HepG2 (cell line): ENCODE measurements at regions not wholly inside any gene's neighbourhood (a gene's known extent, or its start where the extent isn't known, plus 50 kb on each side); places are given as distances from the start of the nearest gene placed in this dataset.

Experiments used
- ATAC-seq: fragments of 200-7000 bp; cut with Tn5 transposase; 3 replicates; pipeline ENCODE4 v1.9.1; 2020; ENCODE audit warnings: mild to moderate bottlenecking, moderate library complexity
- BruUV-seq: library from RNA; stranded (reverse); fragments of 400-500 nt; replicated peaks from 2 replicates; lab custom pipeline; 2021; lab: Mats Ljungman, UMichigan
- CTCF ChIA-PET: fragments of 300-600 bp; formaldehyde crosslinking; extraction: SDS; loops from one replicate; lab custom pipeline; 2021; ENCODE audit warnings: low total read pairs, inconsistent platforms, low intra/inter-chr PET ratio; lab: Yijun Ruan, JAX
- POLR2A ChIA-PET: fragments of 350-600 bp; sonication (Branson Sonifier 250); formaldehyde crosslinking; loops from one replicate; lab custom pipeline; 2020; ENCODE audit warnings: antibody characterized with exemption, inconsistent platforms; lab: Yijun Ruan, JAX
- DNase-seq: peaks from one replicate; pipeline ENCODE4 v3.0.0-alpha.2; 2015; ENCODE audit warnings: low spot score
- FAIRE-seq: peaks from 3 replicates; lab custom pipeline; 2011; peaks lifted over from hg19 to GRCh38; lab: Jason Lieb, UNC
- H2AFZ ChIP-seq: one replicate; pipeline ENCODE4 v1.6.1; 2011; ENCODE audit warnings: low read length, inconsistent platforms
- H3K27ac ChIP-seq: fragments of 300-600 bp; 3 replicates; pipeline ENCODE4 v1.8.0; 2011; ENCODE audit warnings: mixed run types, mild to moderate bottlenecking, mixed read lengths, low read length, inconsistent platforms; ENCODE audit not compliant: insufficient read depth; ENCODE audit errors: extremely low read length
- H3K27me3 ChIP-seq, 2 experiments: fragments of 200-600 bp in 1 of 2; 2 replicates in 1 of 2; 3 replicates in 1 of 2; pipeline versions ENCODE4 v1.6.0 to v1.8.0; 2011; ENCODE audit warnings: low read length in 2 of 2, mild to moderate bottlenecking in 2 of 2, moderate library complexity in 2 of 2, inconsistent platforms in 1 of 2; ENCODE audit not compliant: insufficient read depth in 2 of 2, control insufficient read depth in 1 of 2
- H3K36me3 ChIP-seq, 2 experiments: fragments of 200-600 bp in 1 of 2; replicated peaks in 1 of 2; 2 replicates in 1 of 2; 3 replicates in 1 of 2; pipeline versions ENCODE4 v1.5.1 to v1.8.0; 2011; ENCODE audit warnings: low read length in 2 of 2, inconsistent platforms in 1 of 2; ENCODE audit not compliant: insufficient read depth in 2 of 2, control insufficient read depth in 1 of 2
- H3K4me1 ChIP-seq: 2 replicates; pipeline ENCODE4 v1.5.1; 2012; ENCODE audit warnings: low read length, inconsistent platforms; ENCODE audit not compliant: insufficient read depth
- H3K4me2 ChIP-seq: 2 replicates; pipeline ENCODE4 v1.6.0; 2011; ENCODE audit warnings: low read depth, low read length, inconsistent platforms
- H3K4me3 ChIP-seq, 3 experiments: fragments of 200-600 bp in 1 of 3; sonication (generic), shearing (Covaris generic) in 1 of 3; replicated peaks in 1 of 3; 2 replicates each; pipeline ENCODE4 v1.5.1; 2011 to 2016; ENCODE audit warnings: low read length in 3 of 3, inconsistent platforms in 2 of 3, low read depth in 2 of 3, mild to moderate bottlenecking in 2 of 3, control low read depth in 1 of 3, mixed read lengths in 1 of 3; ENCODE audit not compliant: insufficient read depth in 1 of 3
- H3K79me2 ChIP-seq: one replicate; pipeline ENCODE4 v1.6.1; 2011; ENCODE audit warnings: low read length, inconsistent platforms; ENCODE audit not compliant: insufficient read depth
- H3K9ac ChIP-seq: 2 replicates; pipeline ENCODE4 v1.6.0; 2011; ENCODE audit warnings: mild to moderate bottlenecking, low read depth, low read length, inconsistent platforms; ENCODE audit not compliant: insufficient read depth
- H3K9me3 ChIP-seq: 2 replicates; pipeline ENCODE4 v1.5.1; 2012; ENCODE audit warnings: mild to moderate bottlenecking, low read length
- H4K20me1 ChIP-seq: 2 replicates; pipeline ENCODE4 v1.6.0; 2011; ENCODE audit warnings: inconsistent platforms, mild to moderate bottlenecking, low read length, moderate library complexity; ENCODE audit not compliant: insufficient read depth
- ATF4 ChIP-seq, 2 experiments: fragments of 450-650 bp in 1 of 2; sonication (generic) in 1 of 2; formaldehyde crosslinking; IDR thresholded peaks; 2 replicates each; pipeline versions ENCODE4 v1.5.0 to v1.8.0; 2020 to 2022; ENCODE audit warnings: mild to moderate bottlenecking in 1 of 2, missing genetic modification reagents in 1 of 2
- FOSL1 ChIP-seq: sonication (generic); formaldehyde crosslinking; IDR thresholded peaks from 2 replicates; pipeline ENCODE4 v1.9.0; 2021; ENCODE audit warnings: missing genetic modification reagents, borderline replicate concordance
- FOXJ3 ChIP-seq: sonication (generic); formaldehyde crosslinking; IDR thresholded peaks from 2 replicates; pipeline ENCODE4 v1.4.0; 2020; ENCODE audit warnings: missing genetic modification reagents, mild to moderate bottlenecking, borderline replicate concordance
- GMEB2 ChIP-seq: IDR thresholded peaks from 2 replicates; pipeline ENCODE4 v1.6.1; 2016; ENCODE audit warnings: missing biosample characterization, missing genetic modification reagents, low read depth
- PHF21A ChIP-seq: sonication (generic); formaldehyde crosslinking; IDR thresholded peaks from 2 replicates; pipeline ENCODE4 v1.5.0; 2020; ENCODE audit warnings: mild to moderate bottlenecking, missing genetic modification reagents
- RXRB ChIP-seq: IDR thresholded peaks from 2 replicates; pipeline ENCODE4 v1.6.1; 2016; ENCODE audit warnings: borderline replicate concordance, missing genetic modification reagents, missing compliant biosample characterization
- ZBTB8A ChIP-seq: sonication (generic); formaldehyde crosslinking; IDR thresholded peaks from 2 replicates; pipeline ENCODE4 v1.4.0; 2020; ENCODE audit warnings: mild to moderate bottlenecking, low read depth, missing genetic modification reagents, borderline replicate concordance
- ZFAT ChIP-seq: sonication (generic); formaldehyde crosslinking; conservative IDR thresholded peaks from 2 replicates; pipeline ENCODE4 v1.8.1; 2023; ENCODE audit warnings: missing genetic modification reagents, inconsistent platforms
- ZFP36L2 ChIP-seq: sonication (generic); formaldehyde crosslinking; IDR thresholded peaks from 2 replicates; pipeline ENCODE4 v1.4.0; 2020; ENCODE audit warnings: missing genetic modification reagents
- ZNF101 ChIP-seq: sonication (generic); formaldehyde crosslinking; IDR thresholded peaks from 2 replicates; pipeline ENCODE4 v1.4.0; 2020; ENCODE audit warnings: mild to moderate bottlenecking, low read depth, missing genetic modification reagents, borderline replicate concordance
- ZNF292 ChIP-seq: sonication (generic); formaldehyde crosslinking; IDR thresholded peaks from 2 replicates; pipeline ENCODE4 v1.8.1; 2022; ENCODE audit warnings: mild to moderate bottlenecking, low read depth, missing genetic modification reagents, borderline replicate concordance
- ZNF616 ChIP-seq: sonication (generic); formaldehyde crosslinking; IDR thresholded peaks from 2 replicates; pipeline ENCODE4 v1.5.0; 2020; ENCODE audit warnings: low read depth, mild to moderate bottlenecking, missing genetic modification reagents
- ZNF672 ChIP-seq: sonication (generic); formaldehyde crosslinking; IDR thresholded peaks from 2 replicates; pipeline ENCODE4 v1.8.1; 2022; ENCODE audit warnings: missing genetic modification reagents
- ZNF703 ChIP-seq: sonication (generic); formaldehyde crosslinking; IDR thresholded peaks from 2 replicates; pipeline ENCODE4 v1.5.1; 2020; ENCODE audit warnings: missing genetic modification reagents, mild to moderate bottlenecking, moderate library complexity, borderline replicate concordance
- WGBS: methylation state at CpG from one replicate; pipeline ENCODE4 v1.1.6; 2017; ENCODE audit warnings: low lambda C conversion rate; 5-methylcytosine and 5-hydroxymethylcytosine counted together
- in situ Hi-C: cut with HindIII; loops from 2 replicates; pipeline ENCODE4 v1.10.0; 2017; ENCODE audit warnings: low pct_unique_long_range_greater_than_20kb; ENCODE audit not compliant: extremely low pct_ligation_motif_present
- intact Hi-C: fragments of 100-400 bp; cut with micrococcal nuclease; formaldehyde crosslinking; loops from one replicate; pipeline ENCODE4 v1.10.0; 2022; ENCODE audit not compliant: unreplicated experiment

- no peaks in the 10 kb centered on the region for H3K9me3 ChIP-seq
- in situ Hi-C loops, result no loop called here
- peaks cover 17% of the 10 kb centered on the region for H3K4me1 ChIP-seq
- H4K20me1 ChIP-seq, result no peaks in the 10 kb centered on the region
- DNase-seq (no peak), FAIRE-seq (no peak), ATAC-seq (no peak)
- no peak for TF ChIP-seq ATF4 (CRISPR knock-in tag; IDR thresholded peaks at IDR 0.05)
- TF ChIP-seq ZNF703, result no peak
- no peak for TF ChIP-seq GMEB2
- no peak for TF ChIP-seq ZNF292
- TF ChIP-seq FOXJ3, result no peak
- no peak for TF ChIP-seq FOSL1 (CRISPR knock-in tag)
- no peak for TF ChIP-seq ZNF616 (CRISPR knock-in tag)
- TF ChIP-seq ZFP36L2, result no peak
- TF ChIP-seq ZNF672 (CRISPR knock-in tag), result no peak
- TF ChIP-seq ZBTB8A (CRISPR knock-in tag), result no peak
- no peak for TF ChIP-seq ZFAT (CRISPR knock-in tag)
- TF ChIP-seq ZNF101, result no peak
- no peak for TF ChIP-seq PHF21A (CRISPR knock-in tag)
- no peak for TF ChIP-seq RXRB (CRISPR knock-in tag)
- no TSS peak for BruUV-seq
- WGBS, result 65% methylated on average over 2 of the region's 2 CpGs
- no peaks in the 10 kb centered on the region for H3K36me3 ChIP-seq
- intact Hi-C loops, result no loop called here
- H3K4me2 ChIP-seq, result no peak overlapping the region
- no peak overlapping the region for H2AFZ ChIP-seq
- H3K79me2 ChIP-seq, result no peaks in the 10 kb centered on the region
- no peaks in the 10 kb centered on the region for H3K27me3 ChIP-seq
- no peak overlapping the region for H3K27ac ChIP-seq
- ChIA-PET CTCF (no interaction called here), POLR2A (no interaction called here)
- H3K4me3 ChIP-seq, result no peak overlapping the region
- no peak overlapping the region for H3K9ac ChIP-seq
These were observed 276.9 kb downstream of the BAMBI start for GRCh38 chr10:28954211-28954610.
